ENCODE measurements at regions not wholly inside any gene's neighbourhood (a gene's known extent, or its start where the extent isn't known, plus 50 kb on each side); places are given as distances from the start of the nearest gene placed in this dataset.
A peak's percentile ranks its signal among the peaks of the same experiment; 100 is the strongest.

DNA sequence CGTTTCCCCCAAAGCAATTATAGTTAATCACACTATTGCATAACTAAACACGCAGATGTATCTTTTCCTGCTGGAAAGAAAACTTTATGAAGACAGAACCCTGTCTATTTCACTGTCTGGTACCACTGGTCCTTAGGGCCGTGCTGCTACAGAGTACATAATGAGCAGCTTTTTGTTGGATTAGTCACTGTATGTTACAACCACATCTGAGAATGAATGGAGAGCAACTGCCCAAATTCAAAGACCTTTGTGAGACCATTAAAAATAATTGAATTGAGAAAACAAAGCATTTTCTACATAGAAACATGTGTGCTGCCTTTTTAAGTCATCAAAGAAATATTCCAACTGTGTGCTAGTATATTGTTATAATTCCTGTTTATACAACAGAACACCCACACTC, 111.3 kb upstream of the SORCS1 start:
- TF ChIP-seq, protein P1, sequence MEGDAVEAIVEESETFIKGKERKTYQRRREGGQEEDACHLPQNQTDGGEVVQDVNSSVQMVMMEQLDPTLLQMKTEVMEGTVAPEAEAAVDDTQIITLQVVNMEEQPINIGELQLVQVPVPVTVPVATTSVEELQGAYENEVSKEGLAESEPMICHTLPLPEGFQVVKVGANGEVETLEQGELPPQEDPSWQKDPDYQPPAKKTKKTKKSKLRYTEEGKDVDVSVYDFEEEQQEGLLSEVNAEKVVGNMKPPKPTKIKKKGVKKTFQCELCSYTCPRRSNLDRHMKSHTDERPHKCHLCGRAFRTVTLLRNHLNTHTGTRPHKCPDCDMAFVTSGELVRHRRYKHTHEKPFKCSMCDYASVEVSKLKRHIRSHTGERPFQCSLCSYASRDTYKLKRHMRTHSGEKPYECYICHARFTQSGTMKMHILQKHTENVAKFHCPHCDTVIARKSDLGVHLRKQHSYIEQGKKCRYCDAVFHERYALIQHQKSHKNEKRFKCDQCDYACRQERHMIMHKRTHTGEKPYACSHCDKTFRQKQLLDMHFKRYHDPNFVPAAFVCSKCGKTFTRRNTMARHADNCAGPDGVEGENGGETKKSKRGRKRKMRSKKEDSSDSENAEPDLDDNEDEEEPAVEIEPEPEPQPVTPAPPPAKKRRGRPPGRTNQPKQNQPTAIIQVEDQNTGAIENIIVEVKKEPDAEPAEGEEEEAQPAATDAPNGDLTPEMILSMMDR (IDR thresholded peaks at IDR 0.05; ENCODE audit: borderline replicate concordance, insufficient read depth, low read depth, low read length), result no peak
- H3K4me3 ChIP-seq (ENCODE audit: low read depth, low read length), result no peak overlapping the region

DNA sequence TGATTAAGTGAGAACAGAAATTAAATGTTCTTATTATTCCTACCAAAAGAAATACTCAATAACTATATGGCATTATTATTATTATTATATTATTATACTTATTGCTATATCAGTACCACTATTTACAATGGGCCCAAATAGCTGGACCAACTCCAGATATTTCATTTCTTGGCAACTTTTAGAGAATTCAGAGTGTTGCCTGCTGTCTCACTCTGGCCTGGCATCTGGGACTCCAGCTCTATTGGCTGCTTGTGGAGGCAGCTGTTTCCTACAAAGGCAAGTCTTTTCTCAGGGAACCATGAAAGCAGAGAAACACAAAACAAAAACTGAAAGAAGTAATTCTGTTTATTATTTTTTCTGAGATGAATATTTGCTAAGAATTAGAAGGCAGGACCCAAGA, 105.1 kb upstream of the SORCS1 start:
- TF ChIP-seq, protein P1 (IDR thresholded peaks at IDR 0.05; ENCODE audit: borderline replicate concordance, insufficient read depth, low read depth, low read length), result no peak
- H3K4me3 ChIP-seq (ENCODE audit: low read depth, low read length), result no peak overlapping the region

DNA sequence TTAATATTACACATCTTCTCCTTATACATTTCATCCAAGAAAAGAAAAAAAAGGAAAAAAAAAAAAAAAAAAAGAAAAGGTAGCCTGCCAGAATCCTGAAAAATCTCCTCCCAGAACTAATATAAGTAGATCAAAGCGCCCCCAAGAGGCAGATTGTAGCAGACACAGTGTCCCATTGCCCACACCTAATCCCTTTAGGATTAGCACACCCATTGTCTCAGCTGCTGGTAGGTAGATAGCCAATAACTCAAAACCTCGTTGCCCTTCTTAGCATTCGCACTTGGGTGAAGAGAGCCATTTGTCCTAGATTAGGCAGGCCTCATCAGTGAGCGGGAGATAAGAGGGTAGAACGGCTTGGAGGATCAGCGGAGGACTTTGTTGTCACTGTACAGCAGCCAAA, 100.2 kb upstream of the SORCS1 start:
- TF ChIP-seq, protein P1 (IDR thresholded peaks at IDR 0.05; ENCODE audit: borderline replicate concordance, insufficient read depth, low read depth, low read length), result peak; percentile 28; the same call in 1 of the 2 replicates
- H3K4me3 ChIP-seq (ENCODE audit: low read depth, low read length), result no peak overlapping the region

DNA sequence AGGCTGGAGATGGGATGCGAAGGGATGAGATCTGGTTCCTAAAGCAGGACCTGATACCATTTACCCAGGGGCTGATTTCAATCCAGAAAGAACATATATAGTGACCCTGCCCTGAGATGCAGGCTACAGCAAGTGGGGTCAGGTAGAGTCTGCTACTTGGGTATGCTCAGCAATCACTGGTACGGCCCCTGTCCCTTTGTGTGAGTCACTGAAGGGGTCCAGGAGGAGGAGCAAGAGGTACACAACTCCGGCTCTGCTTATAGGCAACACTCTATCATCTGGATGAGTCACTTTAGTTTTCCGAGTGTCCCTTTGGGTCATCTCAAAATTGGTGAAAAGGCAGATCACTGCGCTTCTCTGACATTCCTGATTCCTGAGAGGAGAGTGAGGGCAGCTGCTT, 79.6 kb upstream of the SORCS1 start:
- TF ChIP-seq, protein P1 (IDR thresholded peaks at IDR 0.05; ENCODE audit: borderline replicate concordance, insufficient read depth, low read depth, low read length), result no peak
- no peak overlapping the region for H3K4me3 ChIP-seq (ENCODE audit: low read depth, low read length)

DNA sequence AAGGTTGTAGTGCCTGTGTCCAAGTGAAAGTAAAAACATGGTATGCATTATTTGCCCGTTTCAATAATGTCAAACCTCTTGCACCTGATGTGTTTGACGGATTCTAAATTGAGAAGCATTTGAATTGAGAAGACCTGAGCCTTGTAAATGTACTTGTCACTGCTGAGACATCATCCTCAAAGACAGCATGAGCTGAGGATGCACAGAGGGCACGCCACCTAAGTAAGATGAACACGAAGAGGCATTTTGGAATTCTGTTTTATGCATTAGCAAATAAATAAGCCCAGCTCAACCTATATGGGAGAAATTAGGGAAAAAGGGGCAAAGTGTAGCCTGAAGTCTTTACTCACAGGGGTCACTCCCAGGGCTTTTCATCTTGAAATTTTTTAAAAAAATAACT, 73.8 kb upstream of the SORCS1 start:
- no peak overlapping the region for H3K4me3 ChIP-seq (ENCODE audit: low read depth, low read length)
- TF ChIP-seq, protein P1 (IDR thresholded peaks at IDR 0.05; ENCODE audit: borderline replicate concordance, insufficient read depth, low read depth, low read length), result no peak

DNA sequence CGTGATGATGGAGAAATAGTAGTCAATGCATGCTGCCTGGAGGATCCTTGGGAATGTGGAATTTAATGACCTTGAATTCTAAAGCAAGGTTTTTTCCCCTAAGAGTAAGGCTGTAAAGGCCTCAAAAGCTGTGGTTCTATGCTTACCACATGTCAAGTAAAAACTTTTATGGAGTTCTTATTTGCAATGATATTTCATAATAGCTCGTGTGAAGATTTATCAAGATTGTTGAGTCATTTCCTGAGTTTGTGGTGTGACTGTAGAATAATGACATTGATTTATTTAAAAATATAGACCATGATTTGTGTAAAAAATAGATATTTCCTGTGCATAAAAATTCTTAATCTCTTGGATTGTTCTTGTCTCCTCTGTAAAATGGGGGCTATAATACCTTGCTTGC, 67.5 kb upstream of the SORCS1 start:
- TF ChIP-seq, protein P1 (IDR thresholded peaks at IDR 0.05; ENCODE audit: borderline replicate concordance, insufficient read depth, low read depth, low read length), result no peak
- no peak overlapping the region for H3K4me3 ChIP-seq (ENCODE audit: low read depth, low read length)

DNA sequence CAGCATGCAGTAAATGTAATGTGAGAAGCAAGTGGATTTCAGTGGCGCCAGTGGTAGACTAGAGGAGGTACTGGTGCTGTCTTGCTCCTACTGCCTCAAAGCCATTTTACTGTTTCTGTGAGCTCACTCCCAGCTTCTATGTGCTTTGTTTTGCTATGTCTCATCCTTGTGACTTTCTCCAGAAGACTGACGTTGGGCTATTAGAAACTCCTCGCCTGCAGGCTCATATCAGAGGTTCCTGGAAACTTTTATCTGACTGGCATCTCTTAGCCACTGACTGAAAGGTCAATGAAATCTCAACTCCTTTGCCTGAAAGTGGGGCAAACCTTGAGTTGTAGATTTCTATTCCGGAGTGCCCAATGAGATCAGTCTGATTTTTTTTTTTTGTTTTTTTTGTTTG, 66.4 kb upstream of the SORCS1 start:
- no peak overlapping the region for H3K4me3 ChIP-seq (ENCODE audit: low read depth, low read length)
- TF ChIP-seq, protein P1 (IDR thresholded peaks at IDR 0.05; ENCODE audit: borderline replicate concordance, insufficient read depth, low read depth, low read length), result no peak
